SK-MEL-5 (cell line): ENCODE measurements at regions not wholly inside any gene's neighbourhood (a gene's known extent, or its start where the extent isn't known, plus 50 kb on each side); places are given as distances from the start of the nearest gene placed in this dataset.
"Not testable (repeated sequence)": the region's sequence is repeated elsewhere in the genome, so short reads cannot be mapped to it uniquely, and the experiment has no call there.

Experiments used
- DNase-seq: peaks from one replicate; pipeline ENCODE4 v3.0.0-alpha.2; 2016; ENCODE audit warnings: low read depth, low spot score
- in situ Hi-C: cut with HindIII; loops from 2 replicates; pipeline ENCODE4 v1.10.0; 2016; ENCODE audit warnings: low sequenced_read_pairs, high pct_unique_total_duplicates, low pct_unique_long_range_greater_than_20kb

GRCh38 chr9:95588724-95589588 is 72.2 kb upstream of the PTCH1 start:
- DNase-seq = no peak
- in situ Hi-C loops = no loop called here

- in situ Hi-C loops = no loop called here
- DNase-seq = no peak
Measured at GRCh38 chr9:95587021-95587964, 70.5 kb upstream of the PTCH1 start.

- in situ Hi-C loops = no loop called here
- no peak for DNase-seq
Measured at GRCh38 chr9:95586326-95586725, 69.6 kb upstream of the PTCH1 start.

GRCh38 chr9:95585824-95586223 is 69.1 kb upstream of the PTCH1 start:
- in situ Hi-C loops = no loop called here
- DNase-seq = no peak

- no peak for DNase-seq
- in situ Hi-C loops = no loop called here
Measured at GRCh38 chr9:95584176-95584575, 67.4 kb upstream of the PTCH1 start.

- in situ Hi-C loops = no loop called here
- DNase-seq = no peak
Measured at GRCh38 chr9:95581900-95582299, 65.1 kb upstream of the PTCH1 start.

- no peak for DNase-seq
- in situ Hi-C loops = no loop called here
Measured at GRCh38 chr9:95580812-95581761, 64.3 kb upstream of the PTCH1 start.

GRCh38 chr9:95574866-95575553 is 58.2 kb upstream of the PTCH1 start:
- in situ Hi-C loops = no loop called here
- DNase-seq = no peak

- in situ Hi-C loops = no loop called here
Measured at GRCh38 chr9:95574176-95574575, 57.4 kb upstream of the PTCH1 start.

GRCh38 chr9:95573463-95573862 is 56.7 kb upstream of the PTCH1 start:
- in situ Hi-C loops = no loop called here
- DNase-seq = no peak

More at GRCh38 chr9:95574176-95574575, 57.4 kb upstream of the PTCH1 start:
- DNase-seq = no peak

- DNase-seq = no peak
- in situ Hi-C loops = no loop called here
Measured at GRCh38 chr9:95572381-95573151, 55.8 kb upstream of the PTCH1 start.

- in situ Hi-C loops = no loop called here
Measured at GRCh38 chr9:95570646-95571045, 53.9 kb upstream of the PTCH1 start.

GRCh38 chr9:95570150-95570549 is 53.4 kb upstream of the PTCH1 start:
- no peak for DNase-seq
- in situ Hi-C loops = no loop called here

More at GRCh38 chr9:95570646-95571045, 53.9 kb upstream of the PTCH1 start:
- DNase-seq = no peak

GRCh38 chr9:95568735-95569134 is 52.0 kb upstream of the PTCH1 start:
- DNase-seq, in situ Hi-C loops: not testable (repeated sequence)
